ENCODE measurements at regions not wholly inside any gene's neighbourhood (a gene's known extent, or its start where the extent isn't known, plus 50 kb on each side); places are given as distances from the start of the nearest gene placed in this dataset.

DNA sequence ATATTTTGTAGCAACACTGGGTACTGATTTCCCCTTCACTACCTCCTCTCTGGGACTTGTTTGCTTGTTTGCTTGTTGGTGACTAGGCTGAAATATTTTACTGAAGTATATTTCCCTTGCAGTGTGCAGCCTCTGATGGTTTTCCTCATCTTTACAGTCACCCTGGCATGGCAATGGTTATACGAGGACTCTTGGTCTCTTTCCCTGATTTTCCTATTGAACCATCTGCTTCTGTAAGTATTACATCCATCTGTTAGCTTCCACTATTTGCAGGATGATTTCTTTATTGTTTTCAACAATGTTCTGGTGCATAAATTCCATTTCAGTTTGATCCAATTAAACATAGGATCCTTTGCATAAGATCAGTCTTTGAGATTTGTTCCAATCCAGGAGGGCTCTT, 465.1 kb downstream of the MEI4 start:
- no peak overlapping the region for H3K4me2 ChIP-seq (ENCODE audit: low read depth, low read length, poor library complexity, severe bottlenecking)
- 0 out of 2 replicates have a peak, but pooled peaks cover 4% of the 10 kb centered on the region for H3K9me2 ChIP-seq (replicated peaks; ENCODE audit: insufficient read depth, low read length)
- H3K27ac ChIP-seq (ENCODE audit: low read depth, low read length): no peak overlapping the region
- no peak overlapping the region for H3K9ac ChIP-seq (ENCODE audit: low read length)
- H2AFZ ChIP-seq (ENCODE audit: low read depth, low read length, severe bottlenecking): no peak overlapping the region
- no peaks in the 10 kb centered on the region for H3F3A ChIP-seq (ENCODE audit: insufficient read depth)
- no peaks in the 10 kb centered on the region for H3K9me3 ChIP-seq (ENCODE audit: insufficient read depth, low read length)
- H3K4me3 ChIP-seq (ENCODE audit: insufficient read depth, low read length, poor library complexity, severe bottlenecking): no peak overlapping the region
- no peaks in the 10 kb centered on the region for H3K27me3 ChIP-seq (ENCODE audit: low read length)
- no peaks in the 10 kb centered on the region for H3K79me2 ChIP-seq (ENCODE audit: insufficient read depth, low read length)
- TF ChIP-seq EZH2phosphoT487 (conservative IDR thresholded peaks at IDR 0.05; ENCODE audit: low read length): no peak
- TF ChIP-seq, protein P1, sequence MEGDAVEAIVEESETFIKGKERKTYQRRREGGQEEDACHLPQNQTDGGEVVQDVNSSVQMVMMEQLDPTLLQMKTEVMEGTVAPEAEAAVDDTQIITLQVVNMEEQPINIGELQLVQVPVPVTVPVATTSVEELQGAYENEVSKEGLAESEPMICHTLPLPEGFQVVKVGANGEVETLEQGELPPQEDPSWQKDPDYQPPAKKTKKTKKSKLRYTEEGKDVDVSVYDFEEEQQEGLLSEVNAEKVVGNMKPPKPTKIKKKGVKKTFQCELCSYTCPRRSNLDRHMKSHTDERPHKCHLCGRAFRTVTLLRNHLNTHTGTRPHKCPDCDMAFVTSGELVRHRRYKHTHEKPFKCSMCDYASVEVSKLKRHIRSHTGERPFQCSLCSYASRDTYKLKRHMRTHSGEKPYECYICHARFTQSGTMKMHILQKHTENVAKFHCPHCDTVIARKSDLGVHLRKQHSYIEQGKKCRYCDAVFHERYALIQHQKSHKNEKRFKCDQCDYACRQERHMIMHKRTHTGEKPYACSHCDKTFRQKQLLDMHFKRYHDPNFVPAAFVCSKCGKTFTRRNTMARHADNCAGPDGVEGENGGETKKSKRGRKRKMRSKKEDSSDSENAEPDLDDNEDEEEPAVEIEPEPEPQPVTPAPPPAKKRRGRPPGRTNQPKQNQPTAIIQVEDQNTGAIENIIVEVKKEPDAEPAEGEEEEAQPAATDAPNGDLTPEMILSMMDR (IDR thresholded peaks at IDR 0.05; ENCODE audit: insufficient read depth, low read length, poor library complexity, severe bottlenecking): no peak
- H3K36me3 ChIP-seq (ENCODE audit: low read length): no peaks in the 10 kb centered on the region
- H4K20me1 ChIP-seq (ENCODE audit: low read depth, low read length): no peaks in the 10 kb centered on the region

DNA sequence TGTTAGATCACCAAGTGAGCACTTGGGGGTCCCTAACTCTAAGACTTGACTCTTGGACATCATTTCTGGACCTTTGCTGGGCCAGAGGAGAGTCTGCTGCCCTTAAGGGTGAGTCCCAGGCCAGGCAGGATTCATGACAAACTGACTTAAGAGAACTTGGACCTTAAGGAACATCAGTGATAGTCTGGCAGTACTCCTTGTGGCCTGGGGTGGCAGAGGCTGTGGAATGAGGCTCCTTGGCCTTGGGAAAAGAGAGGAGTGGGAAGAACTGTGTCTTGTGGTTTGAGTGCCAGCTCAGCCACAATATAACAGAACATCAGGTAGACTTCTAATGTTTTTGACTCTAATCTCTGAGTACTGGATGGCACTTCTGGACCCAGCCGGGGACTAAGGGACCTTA, 478.7 kb downstream of the MEI4 start:
- Histone ChIP-seq H3K9ac (ENCODE audit: low read length) (no peak overlapping the region), H4K20me1 (ENCODE audit: low read depth, low read length) (no peaks in the 10 kb centered on the region), H3K79me2 (ENCODE audit: insufficient read depth, low read length) (no peaks in the 10 kb centered on the region), H3K4me2 (ENCODE audit: low read depth, low read length, poor library complexity, severe bottlenecking) (no peak overlapping the region), H3K4me3 (ENCODE audit: insufficient read depth, low read length, poor library complexity, severe bottlenecking) (no peak overlapping the region), H3K9me3 (ENCODE audit: insufficient read depth, low read length) (no peaks in the 10 kb centered on the region), H3K27ac (ENCODE audit: low read depth, low read length) (no peak overlapping the region), H3F3A (ENCODE audit: insufficient read depth) (no peaks in the 10 kb centered on the region), H3K27me3 (ENCODE audit: low read length) (no peaks in the 10 kb centered on the region), H2AFZ (ENCODE audit: low read depth, low read length, severe bottlenecking) (no peak overlapping the region), H3K36me3 (ENCODE audit: low read length) (no peaks in the 10 kb centered on the region), H3K9me2 (replicated peaks; ENCODE audit: insufficient read depth, low read length) (no peaks in the 10 kb centered on the region)
- TF ChIP-seq, protein P1 (IDR thresholded peaks at IDR 0.05; ENCODE audit: insufficient read depth, low read length, poor library complexity, severe bottlenecking): no peak
- TF ChIP-seq EZH2phosphoT487 (conservative IDR thresholded peaks at IDR 0.05; ENCODE audit: low read length): no peak

DNA sequence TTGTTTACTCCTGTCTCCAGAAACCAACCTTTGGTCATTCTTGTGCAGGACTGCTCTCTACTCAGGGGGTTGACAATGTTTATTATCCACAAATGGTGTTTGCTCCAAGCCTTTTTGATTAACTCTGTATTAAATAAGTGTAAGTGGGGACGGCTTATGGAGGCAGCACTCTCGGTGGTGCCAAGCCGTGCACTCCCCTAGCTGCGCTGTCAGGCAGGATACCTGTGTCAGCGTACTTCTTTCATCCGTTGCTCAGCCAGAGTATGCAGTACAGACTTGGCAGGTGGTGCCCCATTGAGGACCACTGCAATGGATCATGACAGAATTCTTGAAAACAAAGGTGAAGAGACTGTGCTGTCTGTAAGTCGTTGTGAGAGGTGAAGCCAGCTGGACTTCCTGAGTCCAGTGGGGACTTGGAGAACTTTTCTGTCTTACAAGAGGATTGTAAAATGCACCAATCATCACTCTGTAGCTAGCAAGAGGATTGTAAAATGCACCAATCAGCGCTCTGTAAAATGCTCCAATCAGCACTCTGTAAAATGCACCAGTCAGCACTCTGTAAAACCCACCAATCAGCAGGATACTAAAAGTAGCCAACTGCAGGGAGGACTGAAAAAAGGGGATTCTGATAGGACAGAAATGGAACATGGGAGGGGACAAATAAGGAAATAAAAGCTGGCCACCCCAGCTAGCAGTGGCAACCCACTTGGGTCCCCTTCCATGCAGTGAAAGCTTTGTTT, 480.0 kb downstream of the MEI4 start:
- TF ChIP-seq EZH2phosphoT487 (conservative IDR thresholded peaks at IDR 0.05; ENCODE audit: low read length): no peak
- TF ChIP-seq, protein P1 (IDR thresholded peaks at IDR 0.05; ENCODE audit: insufficient read depth, low read length, poor library complexity, severe bottlenecking): no peak
- no peaks in the 10 kb centered on the region for H3K9me2 ChIP-seq (replicated peaks; ENCODE audit: insufficient read depth, low read length)
- no peak overlapping the region for H3K27ac ChIP-seq (ENCODE audit: low read depth, low read length)
- H3K79me2 ChIP-seq (ENCODE audit: insufficient read depth, low read length): no peaks in the 10 kb centered on the region
- H4K20me1 ChIP-seq (ENCODE audit: low read depth, low read length): no peaks in the 10 kb centered on the region
- H3K4me3 ChIP-seq (ENCODE audit: insufficient read depth, low read length, poor library complexity, severe bottlenecking): no peak overlapping the region
- no peaks in the 10 kb centered on the region for H3F3A ChIP-seq (ENCODE audit: insufficient read depth)
- H3K36me3 ChIP-seq (ENCODE audit: low read length): no peaks in the 10 kb centered on the region
- no peak overlapping the region for H3K9ac ChIP-seq (ENCODE audit: low read length)
- no peaks in the 10 kb centered on the region for H3K9me3 ChIP-seq (ENCODE audit: insufficient read depth, low read length)
- no peak overlapping the region for H3K4me2 ChIP-seq (ENCODE audit: low read depth, low read length, poor library complexity, severe bottlenecking)
- no peak overlapping the region for H2AFZ ChIP-seq (ENCODE audit: low read depth, low read length, severe bottlenecking)
- no peaks in the 10 kb centered on the region for H3K27me3 ChIP-seq (ENCODE audit: low read length)

Data from SU-DHL-6 (cell line).